Muscle of leg (tissue), 3 donors: ENCODE measurements at regions not wholly inside any gene's neighbourhood (a gene's known extent, or its start where the extent isn't known, plus 50 kb on each side); places are given as distances from the start of the nearest gene placed in this dataset.

ENCODE experiments used
- DNase-seq: peaks from one replicate; pipeline ENCODE4 v3.0.0; 2013
- H3K27ac ChIP-seq: one replicate; pipeline ENCODE4 v1.5.1; 2013; ENCODE audit warnings: mild to moderate bottlenecking, low read length, control low read depth
- H3K27me3 ChIP-seq: one replicate; pipeline ENCODE4 v1.6.1; 2013; ENCODE audit warnings: low read length; ENCODE audit not compliant: control insufficient read depth, insufficient read depth
- H3K36me3 ChIP-seq: one replicate; pipeline ENCODE4 v1.6.1; 2013; ENCODE audit warnings: low read length; ENCODE audit not compliant: control insufficient read depth, insufficient read depth
- H3K4me1 ChIP-seq: one replicate; pipeline ENCODE4 v1.6.1; 2013; ENCODE audit warnings: low read length; ENCODE audit not compliant: control insufficient read depth, insufficient read depth
- H3K4me3 ChIP-seq: one replicate; pipeline ENCODE4 v1.5.1; 2013; ENCODE audit warnings: low read length, control low read depth
- H3K9me3 ChIP-seq: replicated peaks from 2 replicates; pipeline ENCODE4 v1.6.1; 2013; ENCODE audit warnings: low read depth, low read length; ENCODE audit not compliant: control insufficient read depth
- WGBS: methylation state at CpG from one replicate; pipeline ENCODE4 v1.1.5; 2013; ENCODE audit warnings: missing lambda C conversion rate; ENCODE audit not compliant: insufficient coverage; 5-methylcytosine and 5-hydroxymethylcytosine counted together

DNA sequence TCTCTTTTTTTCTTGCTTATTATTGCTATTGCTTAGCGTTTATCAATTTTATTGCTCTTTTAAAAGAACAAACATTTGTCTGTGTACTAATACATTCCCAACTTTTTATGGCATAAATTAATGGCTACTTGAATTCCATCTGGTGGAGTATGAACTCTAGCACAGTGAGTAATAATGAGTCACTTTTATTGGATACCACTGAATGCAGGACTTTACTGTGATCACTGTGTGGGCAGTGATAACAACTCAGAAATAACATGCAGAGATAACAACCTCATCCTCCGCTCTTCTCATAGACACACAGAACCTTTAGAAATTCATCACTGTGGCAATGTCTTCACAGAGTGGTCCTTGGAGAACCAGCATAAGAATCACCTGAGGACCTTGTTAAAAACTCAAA is 139.5 kb upstream of the PRNP start:
- no CpG with 5 or more reads among the region's 2 CpGs for WGBS
- H3K27me3 ChIP-seq, result peaks cover 2% of the 10 kb centered on the region
- no peak for DNase-seq
- H3K27ac ChIP-seq, result no peak overlapping the region
- H3K9me3 ChIP-seq, result no peaks in the 10 kb centered on the region
- H3K4me1 ChIP-seq, result no peaks in the 10 kb centered on the region
- H3K36me3 ChIP-seq, result no peaks in the 10 kb centered on the region
- no peak overlapping the region for H3K4me3 ChIP-seq

DNA sequence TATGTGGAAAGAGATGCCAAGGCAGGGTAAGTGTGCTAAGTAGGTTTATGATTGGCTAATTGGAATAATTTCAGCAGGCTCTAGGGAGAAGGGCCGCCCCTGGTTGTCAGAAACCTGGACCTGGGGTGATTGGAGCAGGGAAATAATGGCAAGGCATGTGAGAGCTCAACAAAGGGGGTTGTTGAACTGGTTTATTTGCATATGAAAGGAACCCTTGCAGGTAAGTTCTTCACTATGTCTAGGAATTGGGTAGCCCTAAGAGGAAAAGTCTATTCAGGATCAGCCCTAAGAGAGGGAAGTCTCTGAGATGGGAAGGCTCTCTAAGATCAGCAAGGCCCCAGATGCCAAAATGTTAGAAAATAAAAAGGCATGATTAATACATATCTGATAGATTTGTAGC is 139.9 kb upstream of the PRNP start:
- WGBS, result 55% methylated on average over 1 of the region's 1 CpG
- Histone ChIP-seq H3K36me3 (no peaks in the 10 kb centered on the region), H3K4me1 (no peaks in the 10 kb centered on the region), H3K27ac (no peak overlapping the region), H3K9me3 (no peaks in the 10 kb centered on the region), H3K4me3 (no peak overlapping the region), H3K27me3 (peaks cover 2% of the 10 kb centered on the region)
- no peak for DNase-seq

DNA sequence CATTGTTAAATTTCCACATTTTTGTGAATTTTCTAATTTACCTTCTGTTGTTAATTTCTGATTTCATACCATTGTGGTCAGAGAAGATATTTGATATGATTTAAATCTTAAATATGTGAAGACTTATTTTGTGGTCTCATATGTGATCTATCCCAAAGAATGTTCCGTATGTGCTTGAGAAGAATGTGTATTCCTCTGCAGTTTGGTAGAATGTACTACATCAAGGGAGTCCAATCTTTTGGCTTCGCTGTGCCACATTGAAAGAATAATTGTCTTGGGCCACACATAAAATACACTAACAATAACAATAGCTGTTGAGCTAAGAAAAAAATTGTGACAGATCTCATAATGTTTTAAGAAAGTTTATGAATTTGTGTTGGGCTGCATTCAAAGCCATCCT is 140.7 kb upstream of the PRNP start:
- Histone ChIP-seq H3K9me3 (no peaks in the 10 kb centered on the region), H3K27ac (no peak overlapping the region), H3K36me3 (no peaks in the 10 kb centered on the region), H3K4me3 (no peak overlapping the region), H3K27me3 (peaks cover 2% of the 10 kb centered on the region), H3K4me1 (no peaks in the 10 kb centered on the region)
- no peak for DNase-seq
- WGBS, result no CpG with 5 or more reads among the region's 2 CpGs

DNA sequence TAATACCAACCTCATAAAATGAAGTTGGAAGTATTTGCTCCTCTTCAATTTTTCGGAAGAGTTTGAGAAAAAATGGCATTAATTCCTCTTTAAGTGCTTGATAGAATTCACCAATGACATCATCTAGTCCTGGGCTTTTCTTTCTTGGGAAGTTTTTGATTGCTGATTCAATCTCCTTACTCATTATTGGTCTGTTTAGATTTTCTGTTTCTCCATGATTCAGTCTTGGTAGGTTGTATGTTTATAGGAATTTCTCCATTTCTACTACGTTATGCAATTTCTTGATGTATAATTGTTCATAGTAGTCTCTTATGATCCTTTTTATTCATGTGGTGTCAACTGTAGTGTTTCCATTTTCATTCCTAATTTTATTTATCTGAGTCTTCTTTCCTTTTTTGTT is 141.5 kb upstream of the PRNP start:
- DNase-seq, result no peak
- no peak overlapping the region for H3K27ac ChIP-seq
- no peaks in the 10 kb centered on the region for H3K9me3 ChIP-seq
- H3K4me1 ChIP-seq, result no peaks in the 10 kb centered on the region
- H3K4me3 ChIP-seq, result no peak overlapping the region
- peaks cover 2% of the 10 kb centered on the region for H3K27me3 ChIP-seq
- WGBS, result no CpG with 5 or more reads among the region's 2 CpGs
- H3K36me3 ChIP-seq, result no peaks in the 10 kb centered on the region

DNA sequence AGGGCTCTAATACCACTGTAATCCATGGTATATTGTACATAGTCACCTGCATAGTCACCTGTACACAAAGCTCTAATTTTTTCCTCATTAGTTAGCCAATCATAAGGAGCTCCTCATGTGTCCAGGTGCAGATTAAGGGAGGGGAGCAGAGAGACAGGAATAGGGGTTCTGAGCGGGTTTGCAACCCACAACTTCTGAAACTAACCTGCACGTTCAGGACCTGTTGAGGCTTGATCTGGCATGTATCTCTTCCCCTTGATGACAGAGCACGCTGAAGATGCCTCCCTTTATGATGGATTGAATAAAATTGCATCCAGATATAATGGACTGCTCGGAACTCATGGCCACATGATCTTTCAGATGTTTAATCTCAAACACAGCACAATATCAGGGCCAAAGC is 144.0 kb upstream of the PRNP start:
- DNase-seq, result no peak
- Histone ChIP-seq H3K9me3 (no peaks in the 10 kb centered on the region), H3K4me1 (no peaks in the 10 kb centered on the region), H3K27me3 (peaks cover under 1% of the 10 kb centered on the region), H3K36me3 (no peaks in the 10 kb centered on the region), H3K27ac (no peak overlapping the region), H3K4me3 (no peak overlapping the region)
- WGBS, result no CpG with 5 or more reads among the region's 4 CpGs

DNA sequence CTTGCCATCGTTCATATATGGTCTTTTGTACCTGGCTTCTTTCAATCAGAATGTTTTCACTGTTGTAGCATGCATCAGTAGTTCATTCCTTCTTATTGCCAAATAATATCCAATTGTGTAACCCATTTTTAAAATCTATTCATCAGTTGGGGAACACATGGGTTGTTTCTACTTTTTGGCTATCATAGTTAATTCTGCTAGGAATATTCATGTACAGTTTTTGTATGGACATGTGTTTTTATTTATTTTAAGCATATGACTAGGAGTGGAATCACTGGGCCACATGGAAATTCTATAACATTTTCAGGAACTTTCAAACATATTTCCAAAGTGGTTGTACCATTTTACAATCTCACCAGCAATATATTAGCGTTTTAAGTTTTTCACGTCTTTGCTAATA is 151.9 kb upstream of the PRNP start:
- no peak overlapping the region for H3K4me3 ChIP-seq
- no peaks in the 10 kb centered on the region for H3K36me3 ChIP-seq
- DNase-seq, result no peak
- no peak overlapping the region for H3K27ac ChIP-seq
- no CpG with 5 or more reads among the region's 3 CpGs for WGBS
- H3K9me3 ChIP-seq, result no peaks in the 10 kb centered on the region
- no peaks in the 10 kb centered on the region for H3K4me1 ChIP-seq
- peaks cover 4% of the 10 kb centered on the region for H3K27me3 ChIP-seq

DNA sequence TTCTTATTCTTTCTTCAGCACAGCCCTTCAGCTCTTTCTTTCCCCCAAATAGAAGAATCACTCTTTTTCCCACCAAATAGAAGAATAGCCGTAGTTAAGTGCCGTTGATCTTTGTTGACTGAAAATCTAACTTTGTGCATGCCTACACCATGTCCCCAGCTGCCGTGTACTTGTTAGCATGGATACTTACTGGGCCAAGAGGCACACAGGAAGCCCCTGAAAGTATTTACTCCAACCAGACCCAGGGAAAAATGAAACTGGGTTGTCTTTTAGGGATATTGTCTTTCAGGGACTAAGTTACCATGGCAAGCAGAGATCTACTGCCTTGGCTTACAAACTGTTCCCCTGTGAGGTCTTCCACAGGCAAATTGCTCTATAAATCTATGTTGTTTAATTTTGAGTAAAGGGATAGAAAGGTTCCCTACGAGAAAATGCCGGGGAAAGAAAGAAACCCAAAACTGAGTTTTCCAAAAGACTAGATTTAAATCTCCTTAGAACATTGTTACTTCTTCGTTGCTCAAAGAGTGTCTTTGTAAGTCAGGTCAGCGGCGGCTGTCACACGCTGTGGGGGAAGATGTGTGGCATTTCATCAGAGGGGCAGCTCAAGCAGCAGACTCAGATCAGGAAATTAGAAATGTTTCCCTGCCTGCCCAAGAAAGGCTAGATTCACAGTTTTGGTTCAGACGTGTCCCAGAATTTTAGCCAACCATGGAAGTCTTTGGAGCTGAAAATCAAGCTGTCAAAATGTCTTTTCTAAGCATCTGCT is 152.7 kb upstream of the PRNP start:
- H3K27ac ChIP-seq, result no peak overlapping the region
- H3K4me3 ChIP-seq, result no peak overlapping the region
- peaks cover 4% of the 10 kb centered on the region for H3K27me3 ChIP-seq
- H3K36me3 ChIP-seq, result no peaks in the 10 kb centered on the region
- no peaks in the 10 kb centered on the region for H3K4me1 ChIP-seq
- H3K9me3 ChIP-seq, result no peaks in the 10 kb centered on the region
- WGBS, result 44% methylated on average over 6 of the region's 10 CpGs
- DNase-seq, result no peak

DNA sequence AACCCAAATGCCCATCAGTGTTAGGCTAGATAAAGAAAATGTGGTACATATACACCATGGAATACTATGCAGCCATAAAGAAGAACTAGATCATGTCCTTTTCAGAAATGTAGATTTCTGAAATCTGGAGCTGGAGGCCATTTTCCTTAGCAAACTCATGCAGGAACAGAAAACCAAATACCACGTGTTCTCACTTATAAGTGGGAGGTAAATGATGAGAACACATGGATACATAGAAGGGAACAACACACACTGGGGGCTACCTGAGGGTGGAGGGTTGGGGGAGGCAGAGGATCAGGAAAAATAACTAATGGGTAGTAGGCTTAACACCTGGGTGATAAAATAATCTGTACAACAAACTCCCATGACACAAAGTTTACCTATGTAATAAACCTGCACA is 153.5 kb upstream of the PRNP start:
- Histone ChIP-seq H3K27ac (no peak overlapping the region), H3K27me3 (peaks cover 4% of the 10 kb centered on the region), H3K36me3 (no peaks in the 10 kb centered on the region), H3K4me1 (no peaks in the 10 kb centered on the region), H3K9me3 (no peaks in the 10 kb centered on the region), H3K4me3 (no peak overlapping the region)
- no CpG with 5 or more reads among the region's 1 CpG for WGBS
- no peak for DNase-seq

DNA sequence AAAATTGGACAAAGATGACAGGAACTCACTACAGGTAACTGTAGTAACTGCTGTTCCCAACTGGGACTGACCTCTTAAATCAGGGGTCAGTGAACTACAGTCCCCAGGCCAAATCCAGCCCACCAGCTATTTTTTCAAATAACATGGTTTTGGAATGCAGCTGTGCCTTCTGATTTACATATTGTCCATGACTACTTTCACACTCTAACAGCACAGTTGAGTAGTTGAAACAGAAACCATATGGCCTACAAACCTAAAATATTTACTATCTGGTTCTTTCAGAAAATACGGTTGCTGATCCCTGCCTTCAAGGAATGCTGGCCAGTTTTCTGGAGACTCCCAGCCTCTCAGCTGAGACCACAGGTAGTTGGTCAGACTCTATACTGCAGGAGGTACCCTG is 161.5 kb upstream of the PRNP start:
- Histone ChIP-seq H3K4me1 (no peaks in the 10 kb centered on the region), H3K36me3 (no peaks in the 10 kb centered on the region), H3K27me3 (no peaks in the 10 kb centered on the region), H3K27ac (no peak overlapping the region), H3K9me3 (no peaks in the 10 kb centered on the region), H3K4me3 (no peak overlapping the region)
- DNase-seq, result no peak
- 33% methylated on average over 1 of the region's 1 CpG for WGBS

DNA sequence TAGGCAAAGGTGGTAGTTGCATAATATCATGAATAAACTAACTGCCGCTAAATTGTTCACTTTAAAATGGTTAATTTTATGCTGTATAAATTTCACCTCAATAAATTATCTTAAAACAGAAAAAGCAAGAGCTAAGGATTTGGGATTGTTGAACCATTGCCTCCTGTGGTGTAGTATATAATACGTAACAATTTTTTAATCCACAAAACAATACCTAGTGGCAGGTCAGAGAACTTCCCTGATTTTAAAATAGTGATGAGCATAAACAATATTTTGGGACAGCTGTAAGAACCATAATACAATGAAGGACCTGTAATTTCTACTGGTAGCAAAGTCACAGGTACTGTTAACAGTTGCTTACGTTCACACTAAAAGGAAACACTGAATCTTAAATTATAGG is 161.9 kb upstream of the PRNP start:
- Histone ChIP-seq H3K27ac (no peak overlapping the region), H3K9me3 (no peaks in the 10 kb centered on the region), H3K4me3 (no peak overlapping the region), H3K4me1 (no peaks in the 10 kb centered on the region), H3K27me3 (no peaks in the 10 kb centered on the region), H3K36me3 (no peaks in the 10 kb centered on the region)
- no CpG with 5 or more reads among the region's 3 CpGs for WGBS
- no peak for DNase-seq

DNA sequence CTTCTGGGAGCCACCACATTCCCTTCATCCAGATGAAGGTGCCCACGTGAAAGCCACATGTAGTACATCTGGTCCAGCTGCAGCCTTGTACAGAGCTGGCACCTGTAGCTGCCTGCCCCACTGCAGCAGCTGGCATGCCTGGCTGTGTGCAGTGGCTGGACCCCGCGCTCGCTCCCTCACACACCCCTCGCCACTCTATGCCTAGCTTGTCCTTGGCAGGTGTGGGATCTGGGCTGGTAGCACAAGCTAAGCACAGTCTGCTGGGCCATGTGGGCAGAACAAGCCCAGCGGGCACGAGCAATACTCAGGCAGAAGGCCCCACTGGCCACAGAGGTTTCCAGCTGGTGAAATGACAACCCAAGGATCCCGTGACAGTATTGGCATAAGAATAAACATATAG is 163.9 kb upstream of the PRNP start:
- WGBS, result 85% methylated on average over 5 of the region's 8 CpGs
- H3K27me3 ChIP-seq, result no peaks in the 10 kb centered on the region
- H3K9me3 ChIP-seq, result no peaks in the 10 kb centered on the region
- H3K4me1 ChIP-seq, result no peaks in the 10 kb centered on the region
- DNase-seq, result no peak
- no peak overlapping the region for H3K27ac ChIP-seq
- no peaks in the 10 kb centered on the region for H3K36me3 ChIP-seq
- H3K4me3 ChIP-seq, result no peak overlapping the region
